Activated naive CD4-positive, alpha-beta T cell treated with anti-CD3 and anti-CD28 coated beads, Interleukin-2, amount 50 U/mL, for 24 hours (primary cell): ENCODE measurements at regions not wholly inside any gene's neighbourhood (a gene's known extent, or its start where the extent isn't known, plus 50 kb on each side); places are given as distances from the start of the nearest gene placed in this dataset.
A peak's percentile ranks its signal among the peaks of the same experiment; 100 is the strongest.

Source experiments
- H3K27ac Mint-ChIP-seq: one replicate; pipeline ENCODE4 v1.8.0; 2021; ENCODE audit warnings: mild to moderate bottlenecking, mixed read lengths
- H3K27me3 Mint-ChIP-seq: one replicate; pipeline ENCODE4 v1.8.0; 2021; ENCODE audit warnings: mixed read lengths
- H3K36me3 Mint-ChIP-seq: one replicate; pipeline ENCODE4 v1.8.0; 2021; ENCODE audit warnings: mixed read lengths
- H3K4me1 Mint-ChIP-seq: one replicate; pipeline ENCODE4 v1.8.0; 2021; ENCODE audit warnings: mixed read lengths
- H3K4me3 Mint-ChIP-seq: one replicate; pipeline ENCODE4 v1.8.0; 2021; ENCODE audit warnings: mild to moderate bottlenecking, mixed read lengths
- H3K9me3 Mint-ChIP-seq: one replicate; pipeline ENCODE4 v1.8.0; 2021; ENCODE audit warnings: mixed read lengths

DNA sequence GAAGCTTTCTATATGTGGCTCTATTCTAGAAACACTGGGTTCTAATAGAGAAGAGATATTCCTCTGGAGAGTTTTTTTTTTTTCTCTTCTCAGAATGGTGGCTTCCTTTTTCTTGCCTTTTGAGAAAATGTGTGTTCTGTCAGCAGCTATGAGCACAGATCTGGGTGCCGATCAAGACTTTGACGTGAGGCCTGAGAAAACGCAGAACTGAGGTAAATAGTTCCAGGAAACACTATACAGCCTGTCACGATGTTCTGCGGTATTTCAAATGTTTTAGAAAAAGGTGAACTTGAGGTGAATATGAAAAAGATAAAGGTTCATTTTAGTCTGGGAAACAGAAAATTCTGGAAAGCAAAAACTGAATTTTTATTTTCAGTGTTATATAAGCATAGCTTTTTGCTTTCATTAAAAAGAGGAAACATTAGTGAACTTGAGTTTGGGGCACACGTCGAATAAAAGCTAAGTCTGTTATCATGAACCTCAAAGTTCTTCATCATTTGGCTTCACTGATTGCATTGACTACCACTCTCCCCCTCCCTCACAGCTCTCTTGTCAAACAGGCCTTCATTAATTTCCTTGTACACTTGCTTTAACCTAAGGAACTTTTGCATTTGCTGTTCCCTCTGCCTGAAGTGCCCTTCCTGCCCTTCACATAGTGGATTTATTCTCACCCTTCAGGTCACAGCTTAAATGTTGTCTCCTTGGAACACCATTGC is 265.1 kb downstream of the NFKBIZ start:
- H3K4me3 Mint-ChIP-seq = peak overlapping the region; percentile 60
- peak overlapping the region; percentile 89 for H3K27ac Mint-ChIP-seq
- H3K27me3 Mint-ChIP-seq = no peaks in the 10 kb centered on the region
- H3K9me3 Mint-ChIP-seq = peaks cover 5% of the 10 kb centered on the region
- peaks cover 3% of the 10 kb centered on the region for H3K36me3 Mint-ChIP-seq
- H3K4me1 Mint-ChIP-seq = peaks cover 61% of the 10 kb centered on the region

DNA sequence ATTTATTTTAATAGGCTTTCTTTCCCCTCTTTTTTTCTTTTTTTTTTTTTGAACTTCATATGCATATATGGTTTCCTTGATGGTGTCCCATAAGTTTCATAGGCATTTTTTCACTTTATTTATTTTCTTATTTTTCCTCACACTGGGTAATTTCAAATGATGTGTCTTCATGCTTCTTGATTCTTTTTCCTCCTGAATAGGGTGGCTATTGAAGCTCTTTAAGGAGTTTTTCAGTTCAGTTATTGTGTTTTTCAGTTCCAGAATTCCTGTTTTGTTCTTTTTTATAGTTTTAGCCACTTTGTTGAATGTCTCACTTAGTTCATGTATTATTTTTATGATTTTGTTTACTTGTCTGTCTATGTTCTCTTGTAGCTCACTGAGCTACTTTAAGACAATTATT is 273.2 kb downstream of the NFKBIZ start:
- peaks cover 26% of the 10 kb centered on the region for H3K4me1 Mint-ChIP-seq
- no peak overlapping the region for H3K4me3 Mint-ChIP-seq
- H3K27ac Mint-ChIP-seq = peak overlapping the region; percentile 74
- H3K9me3 Mint-ChIP-seq = peaks cover 18% of the 10 kb centered on the region
- H3K27me3 Mint-ChIP-seq = no peaks in the 10 kb centered on the region
- peaks cover 16% of the 10 kb centered on the region for H3K36me3 Mint-ChIP-seq

DNA sequence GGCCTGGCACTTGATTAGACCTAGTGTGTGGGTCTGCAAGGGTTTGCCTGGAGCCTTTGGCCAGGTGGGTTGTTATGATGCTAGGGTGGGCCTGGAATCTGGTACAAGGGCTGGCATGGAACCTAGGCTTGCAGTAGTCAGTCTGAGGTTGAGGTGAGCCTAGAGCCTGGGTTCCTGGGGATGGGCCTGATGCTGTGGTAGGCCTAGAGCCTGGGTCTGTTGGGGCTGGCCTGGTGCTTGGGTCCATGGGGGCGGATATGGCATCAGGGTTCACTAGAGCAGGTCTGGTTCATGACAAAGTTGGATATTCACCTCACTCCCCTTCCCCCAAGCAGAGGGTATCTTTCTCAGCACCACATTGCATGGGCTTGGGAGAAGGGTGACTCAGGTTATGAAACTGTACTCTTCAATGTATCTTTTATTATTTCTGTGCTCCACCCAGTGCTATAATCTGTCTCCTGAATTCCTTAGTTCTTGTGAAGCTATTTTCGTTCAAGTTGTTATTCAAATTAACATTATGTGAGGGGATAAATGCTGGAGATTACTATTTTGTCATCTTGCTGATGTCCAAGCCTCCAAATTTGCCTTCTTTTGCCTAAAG is 274.4 kb downstream of the NFKBIZ start:
- H3K9me3 Mint-ChIP-seq = peaks cover 18% of the 10 kb centered on the region
- H3K4me1 Mint-ChIP-seq = peaks cover 19% of the 10 kb centered on the region
- H3K4me3 Mint-ChIP-seq = no peak overlapping the region
- peaks cover 16% of the 10 kb centered on the region for H3K36me3 Mint-ChIP-seq
- H3K27ac Mint-ChIP-seq = no peak overlapping the region
- no peaks in the 10 kb centered on the region for H3K27me3 Mint-ChIP-seq

DNA sequence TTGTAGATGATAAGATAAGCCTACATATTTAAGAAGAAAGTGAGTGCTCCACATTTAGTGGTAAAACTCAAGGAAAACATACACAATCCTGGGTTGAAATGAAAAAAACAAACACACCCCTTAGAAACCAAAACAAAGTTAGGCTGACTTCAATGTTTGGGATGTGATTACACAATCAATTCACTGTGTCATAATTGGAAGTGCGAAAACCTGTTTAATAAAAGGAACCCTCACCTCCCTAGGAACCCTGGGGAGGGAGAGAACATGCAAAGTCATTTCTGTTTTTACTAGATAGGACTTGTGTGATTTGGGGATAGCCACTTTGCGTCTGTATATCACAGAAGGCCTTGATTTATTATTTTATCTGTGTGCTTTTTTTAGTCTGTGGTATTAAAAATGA is 275.0 kb downstream of the NFKBIZ start:
- Mint-ChIP-seq H3K4me1 (peaks cover 13% of the 10 kb centered on the region), H3K4me3 (no peak overlapping the region), H3K27me3 (no peaks in the 10 kb centered on the region), H3K36me3 (peaks cover 13% of the 10 kb centered on the region), H3K27ac (no peak overlapping the region), H3K9me3 (peaks cover 18% of the 10 kb centered on the region)

DNA sequence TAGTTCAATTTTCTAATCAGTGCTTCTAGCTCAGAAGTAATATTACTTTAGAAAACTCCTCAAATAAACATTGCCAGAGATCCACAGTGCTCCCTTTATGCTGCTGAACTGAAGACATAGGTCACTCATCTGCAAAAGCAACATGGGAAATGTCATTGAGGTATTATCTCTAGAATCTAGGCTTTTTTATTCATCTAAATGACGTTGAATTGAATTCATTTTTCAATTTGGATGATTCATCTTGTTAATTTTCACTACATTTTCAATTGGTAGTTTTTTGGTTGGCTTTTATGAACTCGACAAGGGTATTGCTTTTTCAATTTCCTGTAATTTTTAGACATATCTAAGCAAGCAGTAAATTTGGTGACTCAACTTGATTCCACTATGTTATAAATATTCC is 275.4 kb downstream of the NFKBIZ start:
- peaks cover 13% of the 10 kb centered on the region for H3K36me3 Mint-ChIP-seq
- peaks cover 11% of the 10 kb centered on the region for H3K4me1 Mint-ChIP-seq
- peaks cover 18% of the 10 kb centered on the region for H3K9me3 Mint-ChIP-seq
- H3K27ac Mint-ChIP-seq = no peak overlapping the region
- no peak overlapping the region for H3K4me3 Mint-ChIP-seq
- H3K27me3 Mint-ChIP-seq = no peaks in the 10 kb centered on the region

DNA sequence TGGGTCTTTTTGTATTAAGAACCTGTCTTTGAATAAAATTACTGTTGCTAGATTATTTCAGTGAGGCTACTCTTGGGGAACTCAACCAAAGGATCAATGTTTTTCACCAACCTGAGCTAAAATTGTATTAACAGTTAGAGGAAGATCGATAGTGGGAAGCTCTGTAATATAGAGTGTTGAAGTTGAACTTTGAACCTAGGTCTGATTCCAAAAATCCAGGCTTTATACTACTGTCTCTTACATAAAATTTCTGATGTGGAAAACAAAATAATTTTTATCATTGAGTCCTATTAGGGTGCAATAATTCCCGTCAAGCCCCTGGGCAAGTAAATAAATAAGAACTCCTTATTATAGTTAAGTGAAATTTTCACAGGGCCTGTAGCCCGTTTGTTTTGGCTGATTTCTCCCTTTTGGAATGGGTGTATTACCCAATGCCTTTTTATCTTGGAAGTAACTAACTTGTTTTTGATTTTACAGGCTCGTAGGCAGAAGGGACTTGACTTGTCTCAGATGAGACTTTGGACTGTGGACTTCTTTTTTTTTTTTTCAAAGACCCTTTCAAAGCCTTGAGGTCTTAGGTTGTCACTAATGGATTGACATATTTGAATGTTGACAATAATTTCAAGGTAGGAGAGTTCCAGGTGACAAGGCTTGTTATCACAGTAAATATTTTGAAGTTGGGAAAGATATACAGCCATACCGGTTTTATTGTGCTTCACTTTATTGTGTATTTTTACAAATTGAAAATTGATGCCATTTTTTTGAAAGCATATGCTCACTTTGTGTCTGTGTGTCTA is 276.1 kb downstream of the NFKBIZ start:
- Mint-ChIP-seq H3K27me3 (no peaks in the 10 kb centered on the region), H3K4me3 (no peak overlapping the region), H3K27ac (no peak overlapping the region), H3K36me3 (peaks cover 13% of the 10 kb centered on the region), H3K4me1 (peaks cover 18% of the 10 kb centered on the region), H3K9me3 (peaks cover 18% of the 10 kb centered on the region)

DNA sequence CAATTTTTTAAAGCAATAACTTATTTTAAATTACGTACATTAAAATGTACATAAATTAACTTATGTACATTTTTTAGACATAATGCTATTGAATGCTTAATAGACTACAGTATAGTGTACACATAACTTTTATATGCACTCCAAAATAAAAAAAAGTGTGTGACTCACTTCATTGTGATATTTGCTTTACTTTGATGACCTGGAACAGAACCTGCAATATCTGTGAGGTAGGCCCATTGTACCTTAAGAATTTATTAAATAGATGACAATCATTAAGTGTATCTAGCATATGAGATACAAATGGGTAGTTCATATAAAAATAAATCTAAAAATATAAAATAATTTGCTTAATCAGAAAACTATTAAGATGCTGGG is 276.7 kb downstream of the NFKBIZ start:
- peaks cover 13% of the 10 kb centered on the region for H3K36me3 Mint-ChIP-seq
- H3K4me3 Mint-ChIP-seq = no peak overlapping the region
- H3K27me3 Mint-ChIP-seq = no peaks in the 10 kb centered on the region
- H3K9me3 Mint-ChIP-seq = peaks cover 18% of the 10 kb centered on the region
- no peak overlapping the region for H3K27ac Mint-ChIP-seq
- peaks cover 22% of the 10 kb centered on the region for H3K4me1 Mint-ChIP-seq

DNA sequence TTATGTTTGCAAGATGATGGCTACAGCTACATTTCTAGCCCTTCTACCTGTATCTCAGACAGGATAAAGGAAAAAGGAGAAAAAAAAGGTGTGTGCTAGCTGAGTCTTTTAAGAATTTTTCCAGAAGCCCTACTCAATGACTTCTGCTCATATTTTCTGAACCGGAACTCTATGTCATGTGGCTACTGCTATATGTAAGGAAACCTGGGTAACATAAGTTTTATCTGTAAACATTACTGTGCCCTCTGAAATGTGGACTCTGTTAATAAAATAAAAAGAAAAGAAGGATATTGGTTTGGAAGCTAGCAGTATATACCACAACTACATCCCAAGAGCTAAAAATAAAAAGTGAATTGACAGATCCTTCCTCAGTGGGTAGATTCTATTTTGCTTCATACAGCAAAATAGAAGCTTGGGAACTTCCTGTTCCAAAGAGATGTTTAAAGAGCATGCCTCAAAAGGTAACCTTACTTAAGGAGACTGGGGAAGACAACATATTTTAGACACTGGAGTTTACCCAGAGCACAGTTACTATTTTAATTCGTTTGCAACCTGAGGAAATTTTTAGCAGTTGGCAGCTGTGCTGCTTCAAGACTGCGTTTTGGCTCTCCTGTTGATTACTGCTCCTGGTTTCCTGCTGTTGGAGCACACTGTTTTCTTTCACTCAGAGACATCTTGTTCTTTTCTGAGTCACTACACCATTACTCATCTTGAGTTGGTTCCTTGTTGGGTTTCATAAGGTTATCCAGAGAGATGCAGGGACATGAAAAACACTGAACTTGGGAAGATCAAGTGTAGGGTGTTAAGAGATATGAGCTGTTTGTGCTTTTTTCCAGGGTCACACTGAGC is 280.7 kb downstream of the NFKBIZ start:
- H3K4me3 Mint-ChIP-seq = no peak overlapping the region
- no peaks in the 10 kb centered on the region for H3K27me3 Mint-ChIP-seq
- no peaks in the 10 kb centered on the region for H3K36me3 Mint-ChIP-seq
- no peaks in the 10 kb centered on the region for H3K9me3 Mint-ChIP-seq
- H3K4me1 Mint-ChIP-seq = peaks cover 12% of the 10 kb centered on the region
- peak overlapping the region; percentile 42 for H3K27ac Mint-ChIP-seq

DNA sequence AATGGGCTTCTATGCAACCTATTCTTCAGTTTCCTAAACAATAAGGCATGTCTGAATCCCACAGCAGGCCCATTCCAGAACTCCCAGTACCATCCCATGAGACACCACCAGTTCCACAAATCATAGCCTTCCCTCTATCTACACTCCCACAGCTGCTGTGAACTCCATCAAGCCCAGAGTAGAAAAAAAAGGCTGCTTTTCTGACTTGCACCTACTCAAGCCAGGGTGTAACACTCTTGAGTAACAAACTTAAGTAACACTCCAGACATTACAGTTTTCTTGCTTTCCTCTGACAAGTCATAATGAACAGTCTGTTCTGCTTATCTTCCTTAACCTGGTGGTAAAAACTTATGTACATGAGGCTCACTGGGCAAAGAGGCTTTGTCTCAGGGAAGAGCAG is 283.1 kb downstream of the NFKBIZ start:
- H3K9me3 Mint-ChIP-seq = no peaks in the 10 kb centered on the region
- H3K27ac Mint-ChIP-seq = no peak overlapping the region
- H3K4me1 Mint-ChIP-seq = peaks cover 17% of the 10 kb centered on the region
- H3K36me3 Mint-ChIP-seq = no peaks in the 10 kb centered on the region
- H3K4me3 Mint-ChIP-seq = no peak overlapping the region
- H3K27me3 Mint-ChIP-seq = no peaks in the 10 kb centered on the region

DNA sequence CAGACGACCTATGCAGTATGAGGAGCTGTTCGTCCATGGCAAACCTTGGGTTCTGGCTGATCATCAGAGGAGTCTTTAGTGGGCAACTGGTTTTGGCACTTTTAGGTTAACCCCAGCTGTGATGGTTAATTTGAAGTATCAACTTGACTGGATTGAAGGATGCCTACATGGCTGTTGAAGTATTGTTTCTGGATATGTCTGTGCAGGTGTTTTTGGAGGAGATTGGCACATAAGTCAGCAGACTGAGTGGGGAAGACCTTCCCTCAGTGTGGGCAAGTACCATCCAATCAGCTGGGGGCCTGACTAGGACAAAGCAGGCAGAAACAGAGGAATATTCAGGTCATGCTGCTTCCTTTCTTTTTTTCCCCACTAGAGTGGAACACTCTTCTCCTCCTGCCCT is 284.1 kb downstream of the NFKBIZ start:
- H3K27ac Mint-ChIP-seq = no peak overlapping the region
- no peak overlapping the region for H3K4me3 Mint-ChIP-seq
- H3K27me3 Mint-ChIP-seq = no peaks in the 10 kb centered on the region
- H3K36me3 Mint-ChIP-seq = no peaks in the 10 kb centered on the region
- H3K9me3 Mint-ChIP-seq = peaks cover 4% of the 10 kb centered on the region
- peaks cover 17% of the 10 kb centered on the region for H3K4me1 Mint-ChIP-seq

DNA sequence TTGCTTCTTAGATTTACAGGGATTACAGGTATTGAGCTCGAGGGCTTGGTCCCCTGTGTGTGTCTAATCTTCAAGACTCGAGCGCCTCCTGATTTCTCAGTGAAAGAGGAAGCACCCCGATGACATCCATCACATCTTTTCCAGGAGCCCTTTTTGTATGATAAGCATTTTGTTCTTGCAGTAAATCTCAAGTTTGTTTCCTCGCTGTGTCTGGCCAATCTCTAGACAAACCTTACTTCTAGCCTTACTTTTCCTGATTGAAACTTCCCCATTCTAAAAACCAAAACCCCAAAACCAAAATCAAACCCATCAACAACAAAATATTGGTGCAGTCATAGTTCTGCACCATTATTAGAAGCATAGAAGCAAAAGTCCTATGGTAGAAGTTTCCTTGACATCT is 286.0 kb downstream of the NFKBIZ start:
- Mint-ChIP-seq H3K36me3 (no peaks in the 10 kb centered on the region), H3K27ac (no peak overlapping the region), H3K27me3 (no peaks in the 10 kb centered on the region), H3K4me3 (no peak overlapping the region), H3K4me1 (peaks cover 10% of the 10 kb centered on the region), H3K9me3 (peaks cover 4% of the 10 kb centered on the region)

DNA sequence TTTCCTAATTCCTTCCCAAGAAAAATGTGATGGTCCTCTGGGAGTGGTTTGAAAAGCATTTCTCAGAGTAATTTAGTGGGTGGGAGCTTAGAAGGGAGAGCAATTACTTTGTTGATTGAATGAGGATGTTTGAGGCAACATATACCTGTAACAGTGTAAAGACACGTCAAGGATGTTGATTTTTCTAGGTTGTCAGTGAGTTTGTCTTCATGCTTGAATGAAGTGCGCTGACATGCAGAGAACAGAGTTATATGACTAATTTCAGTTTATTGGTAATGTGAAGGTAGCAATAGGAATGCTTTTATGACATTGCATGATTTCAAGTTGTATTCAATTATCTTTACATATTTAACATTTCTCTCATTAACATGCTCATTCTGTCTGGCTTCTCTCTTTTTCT is 286.9 kb downstream of the NFKBIZ start:
- no peak overlapping the region for H3K4me3 Mint-ChIP-seq
- peaks cover 4% of the 10 kb centered on the region for H3K9me3 Mint-ChIP-seq
- H3K36me3 Mint-ChIP-seq = no peaks in the 10 kb centered on the region
- peaks cover 13% of the 10 kb centered on the region for H3K4me1 Mint-ChIP-seq
- no peak overlapping the region for H3K27ac Mint-ChIP-seq
- H3K27me3 Mint-ChIP-seq = no peaks in the 10 kb centered on the region

DNA sequence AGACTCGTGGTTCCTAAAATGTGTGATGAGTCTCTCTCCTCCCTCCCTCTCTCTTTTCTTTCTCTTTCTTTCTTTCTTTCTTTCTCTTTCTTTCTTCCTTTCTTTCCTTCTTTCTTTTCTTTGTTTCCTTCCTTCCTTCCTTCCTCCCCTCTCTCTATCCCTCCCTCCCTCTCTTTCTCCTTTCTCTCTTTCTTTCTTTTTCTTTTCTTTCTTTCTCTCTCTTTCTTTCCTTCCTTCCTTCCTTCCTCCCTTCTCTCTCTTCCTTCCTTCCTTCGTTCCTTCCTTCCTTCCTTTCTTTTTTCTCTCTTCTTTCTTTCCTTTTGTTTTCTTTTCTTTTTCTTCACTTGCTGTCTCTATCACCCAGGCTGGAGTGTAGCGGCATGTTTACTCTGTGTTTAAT is 290.8 kb downstream of the NFKBIZ start:
- H3K4me3 Mint-ChIP-seq = no peak overlapping the region
- peaks cover 13% of the 10 kb centered on the region for H3K4me1 Mint-ChIP-seq
- H3K27ac Mint-ChIP-seq = no peak overlapping the region
- peaks cover 4% of the 10 kb centered on the region for H3K9me3 Mint-ChIP-seq
- H3K36me3 Mint-ChIP-seq = no peaks in the 10 kb centered on the region
- H3K27me3 Mint-ChIP-seq = no peaks in the 10 kb centered on the region

DNA sequence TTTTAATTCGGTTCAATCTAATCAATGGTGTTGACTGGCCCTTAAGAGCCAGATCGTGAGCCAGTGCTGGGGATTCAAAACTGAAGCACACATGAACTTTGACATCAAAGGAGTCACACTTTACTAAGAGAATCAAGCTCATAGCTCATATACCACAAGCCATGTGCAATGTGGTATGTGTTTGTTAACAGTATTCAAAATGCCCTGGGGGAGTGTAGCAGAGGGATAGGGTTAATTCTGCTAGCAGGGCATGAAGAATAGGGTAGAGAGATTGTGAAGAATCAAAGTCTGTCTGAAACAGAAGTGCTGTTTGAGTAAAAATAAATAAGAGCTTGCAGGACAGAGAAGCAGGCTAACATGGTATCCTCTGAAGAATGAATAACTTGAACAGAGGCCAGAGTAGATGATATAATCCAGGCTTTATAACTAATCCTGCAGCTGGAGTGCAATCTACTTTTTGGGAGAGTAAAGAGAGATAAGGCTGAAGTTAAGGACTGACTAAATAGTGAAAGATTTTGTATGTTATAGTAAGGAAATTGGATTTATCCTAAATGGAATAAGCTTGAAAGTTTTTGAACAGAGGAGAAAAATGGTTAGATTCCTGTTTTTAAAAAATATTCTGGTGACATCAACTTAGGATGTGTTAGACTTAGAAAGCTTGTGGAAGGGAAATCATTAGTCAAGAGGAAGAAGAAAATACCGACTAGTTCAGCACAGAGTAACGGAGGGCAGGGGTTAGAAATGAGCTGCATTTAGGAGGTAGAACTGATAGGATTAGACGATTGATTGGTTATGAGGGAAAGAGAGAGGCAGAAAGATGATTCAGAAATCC is 292.0 kb downstream of the NFKBIZ start:
- peaks cover 4% of the 10 kb centered on the region for H3K9me3 Mint-ChIP-seq
- H3K4me1 Mint-ChIP-seq = peaks cover 8% of the 10 kb centered on the region
- H3K4me3 Mint-ChIP-seq = no peak overlapping the region
- no peaks in the 10 kb centered on the region for H3K27me3 Mint-ChIP-seq
- H3K27ac Mint-ChIP-seq = no peak overlapping the region
- no peaks in the 10 kb centered on the region for H3K36me3 Mint-ChIP-seq

DNA sequence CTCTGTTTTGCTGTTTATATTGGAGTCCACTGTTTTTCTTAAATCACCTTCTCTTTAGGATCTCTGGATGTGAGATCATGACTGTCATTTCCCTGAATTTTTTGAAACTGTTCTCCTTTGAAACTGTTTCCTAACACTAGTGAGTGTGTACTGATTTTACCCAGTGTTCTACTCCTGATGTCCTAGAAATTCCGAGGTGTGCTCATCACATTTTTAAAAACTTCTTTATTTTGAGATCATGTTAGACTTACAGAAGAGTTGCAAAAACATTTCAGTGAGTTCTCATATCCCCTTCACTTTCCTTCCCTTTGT is 292.6 kb downstream of the NFKBIZ start:
- Mint-ChIP-seq H3K36me3 (no peaks in the 10 kb centered on the region), H3K4me1 (peaks cover 8% of the 10 kb centered on the region), H3K9me3 (peaks cover 4% of the 10 kb centered on the region), H3K27me3 (no peaks in the 10 kb centered on the region), H3K4me3 (no peak overlapping the region), H3K27ac (no peak overlapping the region)
